GM12865 (cell line): ENCODE measurements at regions not wholly inside any gene's neighbourhood (a gene's known extent, or its start where the extent isn't known, plus 50 kb on each side); places are given as distances from the start of the nearest gene placed in this dataset.
"Not testable (repeated sequence)": the region's sequence is repeated elsewhere in the genome, so short reads cannot be mapped to it uniquely, and the experiment has no call there.

Source experiments
- DNase-seq: peaks from one replicate; pipeline ENCODE4 v3.0.0; 2010; ENCODE audit warnings: low read depth
- H3K4me3 ChIP-seq: 2 replicates; pipeline ENCODE4 v1.5.1; 2011; ENCODE audit warnings: mild to moderate bottlenecking, low read depth, low read length, control low read depth
- TF ChIP-seq, protein P1 (sequence below): IDR thresholded peaks from 2 replicates; pipeline ENCODE4 v1.5.1; 2011; ENCODE audit warnings: low read length, control low read depth, low read depth, inconsistent platforms; ENCODE audit not compliant: insufficient read depth; ENCODE audit errors: missing control alignments

DNA sequence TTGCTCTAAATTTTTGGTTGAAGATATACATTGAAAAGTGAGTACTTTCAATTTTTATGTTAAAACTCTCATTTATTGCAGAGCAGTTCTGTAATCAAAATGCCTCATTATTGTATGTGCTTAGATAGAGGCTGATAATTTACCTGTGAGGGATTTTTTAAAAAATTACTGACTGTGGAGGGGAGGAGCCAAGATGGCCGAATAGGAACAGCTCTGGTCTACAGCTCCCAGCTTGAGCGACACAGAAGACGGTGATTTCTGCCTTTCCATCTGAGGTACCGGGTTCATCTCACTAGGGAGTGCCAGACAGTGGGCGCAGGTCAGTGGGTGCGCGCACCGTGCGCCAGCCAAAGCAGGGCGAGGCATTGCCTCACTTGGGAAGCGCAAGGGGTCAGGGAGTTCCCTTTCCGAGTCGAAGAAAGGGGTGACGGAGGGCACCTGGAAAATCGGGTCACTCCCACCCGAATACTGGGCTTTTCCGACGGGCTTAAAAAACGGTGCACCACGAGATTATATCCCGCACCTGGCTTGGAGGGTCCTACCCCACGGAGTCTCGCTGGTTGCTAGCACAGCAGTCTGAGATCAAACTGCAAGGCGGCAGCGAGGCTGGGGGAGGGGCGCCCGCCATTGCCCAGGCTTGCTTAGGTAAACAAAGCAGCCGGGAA is 89.4 kb downstream of the DDX11 start:
- not testable (repeated sequence) for H3K4me3 ChIP-seq, DNase-seq

DNA sequence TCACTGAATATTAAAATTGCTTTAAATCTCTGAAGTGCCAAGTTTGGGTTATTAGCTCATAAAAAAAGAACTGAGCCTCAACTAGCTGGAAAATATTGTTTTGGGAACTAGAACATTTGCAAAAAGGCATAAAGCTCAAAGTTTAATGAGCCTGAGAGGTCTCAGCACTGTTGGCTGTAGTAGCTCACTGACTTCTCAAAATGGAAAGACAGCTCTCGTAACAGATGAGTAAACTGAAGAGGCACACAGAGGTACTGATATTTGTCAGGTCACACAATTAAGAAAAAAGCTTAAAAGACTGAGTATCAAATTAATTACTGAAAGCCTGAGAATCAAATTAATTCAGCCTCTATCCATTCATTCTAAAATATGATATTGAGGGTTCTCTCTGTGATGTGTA is 100.6 kb downstream of the DDX11 start:
- peak; percentile 3 for DNase-seq
- H3K4me3 ChIP-seq, result not testable (repeated sequence)

DNA sequence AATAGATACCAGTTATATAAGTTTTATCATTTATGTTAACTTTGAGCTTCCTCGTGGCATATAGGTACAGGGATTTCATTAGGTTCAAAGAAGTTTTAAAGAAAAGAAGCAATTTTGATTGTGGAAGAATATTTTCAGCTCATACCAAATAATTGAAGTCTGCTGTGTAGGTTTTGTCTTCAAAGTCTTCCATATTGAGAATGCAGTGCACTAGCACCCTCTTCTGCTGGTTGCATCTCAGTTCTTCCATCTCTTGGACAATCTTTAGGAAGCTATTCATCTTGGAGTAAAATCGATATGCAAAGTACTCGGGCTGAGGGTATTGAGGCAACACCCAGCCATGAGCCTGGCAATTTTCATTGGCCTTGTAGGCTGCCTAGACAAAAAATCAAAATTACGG is 103.9 kb downstream of the DDX11 start:
- DNase-seq, H3K4me3 ChIP-seq: not testable (repeated sequence)

DNA sequence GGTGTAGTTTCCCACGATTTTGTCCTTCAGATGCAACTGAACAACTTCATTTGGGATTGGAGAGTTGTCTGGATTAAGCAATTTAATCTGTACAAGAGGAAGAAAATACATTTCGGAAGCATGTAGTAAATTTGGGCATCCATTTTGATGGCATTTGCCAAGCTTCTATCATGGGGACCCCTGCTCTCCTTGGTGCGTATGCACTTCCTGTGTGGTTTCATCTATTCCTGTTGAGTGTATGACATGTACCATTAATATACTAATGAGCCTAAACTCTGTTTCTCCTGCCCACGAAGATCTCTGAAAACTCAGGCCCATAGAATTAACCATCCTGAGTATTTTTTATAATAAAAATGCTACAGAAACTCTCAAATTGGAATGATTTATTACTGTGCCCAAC is 105.2 kb downstream of the DDX11 start:
- not testable (repeated sequence) for DNase-seq, H3K4me3 ChIP-seq

DNA sequence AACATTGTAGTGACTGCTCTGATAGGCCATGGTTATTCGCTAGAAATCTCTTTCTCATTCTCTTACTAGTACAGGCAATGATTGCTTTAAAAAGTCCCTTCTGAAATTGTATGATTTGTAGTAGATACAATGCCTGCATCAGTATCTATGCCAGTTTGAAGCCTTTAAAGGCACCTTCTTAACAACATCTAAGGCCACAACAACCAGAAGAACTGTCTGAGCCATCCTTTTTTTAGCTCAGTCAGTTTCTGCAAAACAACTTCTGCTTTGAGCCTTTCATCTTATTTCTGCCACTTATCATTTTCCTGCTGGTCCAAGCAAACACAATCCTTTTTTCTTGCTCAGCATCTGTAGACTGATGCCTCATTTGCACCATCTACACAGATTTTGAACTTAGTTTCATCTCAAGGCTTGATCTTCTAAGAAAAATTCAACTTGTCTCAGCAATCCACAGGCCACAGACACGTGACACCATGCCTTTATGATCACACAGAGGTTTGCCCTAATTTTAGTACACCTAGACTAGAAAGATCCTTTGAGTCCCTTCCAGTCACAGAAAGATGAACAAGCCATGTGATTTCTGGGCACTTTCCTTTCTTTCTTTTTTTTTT is 106.1 kb downstream of the DDX11 start:
- peak; percentile 18 for DNase-seq
- not testable (repeated sequence) for H3K4me3 ChIP-seq

DNA sequence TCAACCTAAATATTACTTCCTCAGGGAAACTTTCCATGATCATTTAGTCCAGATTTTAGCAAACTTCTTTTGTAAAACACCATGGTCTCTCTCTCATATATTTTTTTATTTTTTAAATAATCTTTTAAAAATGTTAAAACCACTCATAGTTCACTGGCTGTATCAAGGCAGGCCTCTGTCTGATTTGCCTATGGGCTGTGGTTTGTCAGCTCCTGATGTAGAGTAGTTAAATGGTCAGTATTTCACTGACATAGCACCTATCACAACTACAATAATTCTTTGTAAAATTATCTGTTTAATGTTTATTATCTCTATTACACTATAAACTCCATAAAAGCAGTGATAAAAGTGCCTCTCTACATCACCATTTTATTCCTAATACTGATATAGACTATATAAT is 108.9 kb downstream of the DDX11 start:
- not testable (repeated sequence) for H3K4me3 ChIP-seq, DNase-seq

DNA sequence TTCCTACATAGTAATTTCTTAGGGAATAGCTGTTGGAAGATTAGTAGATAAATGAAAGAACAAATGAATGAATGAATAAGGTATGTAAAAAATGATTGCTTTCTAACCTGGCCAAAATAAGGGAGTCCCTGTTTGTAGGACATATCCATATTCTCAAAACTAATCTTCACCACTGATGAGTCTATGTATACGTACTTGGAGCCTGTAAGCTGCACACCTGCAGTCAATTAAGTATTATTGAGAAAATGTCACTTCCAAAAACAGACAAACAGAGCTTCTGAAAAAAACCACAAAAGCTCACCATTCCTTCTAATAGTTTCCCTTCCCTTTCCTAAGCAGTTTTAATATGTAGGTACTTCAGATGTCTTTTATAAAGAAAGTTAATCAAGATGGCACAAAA is 109.4 kb downstream of the DDX11 start:
- not testable (repeated sequence) for H3K4me3 ChIP-seq, DNase-seq

DNA sequence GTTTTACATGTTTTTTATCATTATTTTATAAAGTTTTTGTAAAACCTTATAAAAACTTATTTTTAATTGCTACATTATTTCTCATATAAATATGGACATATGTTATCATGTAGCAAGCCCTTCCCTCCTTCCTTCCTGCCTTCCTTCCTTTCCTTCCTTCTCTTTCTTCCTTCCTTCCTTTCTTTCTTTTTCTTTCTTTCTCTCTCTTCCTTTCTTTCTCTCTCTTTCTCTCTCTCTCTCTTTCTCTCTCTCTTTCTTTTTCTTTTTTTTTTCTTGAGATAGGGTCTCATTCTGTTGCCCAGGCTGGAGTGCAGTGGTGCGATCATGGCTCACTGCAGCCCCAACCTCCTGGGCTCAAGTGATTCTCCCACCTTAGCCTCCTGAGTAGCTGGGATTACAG is 110.2 kb downstream of the DDX11 start:
- not testable (repeated sequence) for DNase-seq

DNA sequence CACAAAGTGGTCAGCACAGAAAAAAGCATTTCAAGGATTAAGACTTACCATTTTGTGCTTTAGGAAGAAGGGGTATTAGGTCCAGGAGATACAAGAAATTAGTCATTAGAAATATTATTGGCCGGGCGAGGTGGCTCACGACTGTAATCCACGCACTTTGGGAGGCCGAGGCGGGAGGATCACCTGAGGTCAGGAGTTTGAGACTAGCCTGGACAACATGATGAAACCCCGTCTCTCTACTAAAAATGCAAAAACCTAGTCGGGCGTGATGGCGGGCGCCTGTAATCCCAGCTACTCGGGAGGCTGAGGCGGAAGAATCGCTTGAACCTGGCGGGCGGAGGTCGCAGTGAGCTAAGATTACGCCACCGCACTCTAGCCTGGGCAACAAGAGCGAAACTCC is 111.0 kb downstream of the DDX11 start:
- not testable (repeated sequence) for H3K4me3 ChIP-seq, DNase-seq

More for the DNA sequence above, 110.2 kb downstream of the DDX11 start:
- H3K4me3 ChIP-seq, result not testable (repeated sequence)

DNA sequence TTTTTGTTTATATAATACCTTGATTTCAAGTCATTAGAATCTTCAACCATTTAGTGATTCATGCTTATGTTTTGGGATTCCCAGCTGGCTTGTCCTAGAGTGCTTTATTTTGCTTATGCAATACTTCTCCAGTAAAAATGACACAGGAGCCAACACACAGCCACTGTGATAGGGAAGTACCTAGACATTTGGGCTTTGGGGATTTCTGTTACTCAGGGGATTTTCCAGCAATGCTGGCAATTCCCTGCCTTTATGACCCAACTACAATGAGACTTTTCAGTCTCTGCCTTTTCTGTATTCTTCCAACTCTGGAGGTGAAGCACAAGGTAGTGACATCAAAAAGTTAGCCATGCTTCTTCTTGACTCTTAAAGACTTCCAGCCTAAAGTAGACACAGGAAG is 119.0 kb downstream of the DDX11 start:
- DNase-seq, result peak; percentile 48
- H3K4me3 ChIP-seq, result not testable (repeated sequence)

DNA sequence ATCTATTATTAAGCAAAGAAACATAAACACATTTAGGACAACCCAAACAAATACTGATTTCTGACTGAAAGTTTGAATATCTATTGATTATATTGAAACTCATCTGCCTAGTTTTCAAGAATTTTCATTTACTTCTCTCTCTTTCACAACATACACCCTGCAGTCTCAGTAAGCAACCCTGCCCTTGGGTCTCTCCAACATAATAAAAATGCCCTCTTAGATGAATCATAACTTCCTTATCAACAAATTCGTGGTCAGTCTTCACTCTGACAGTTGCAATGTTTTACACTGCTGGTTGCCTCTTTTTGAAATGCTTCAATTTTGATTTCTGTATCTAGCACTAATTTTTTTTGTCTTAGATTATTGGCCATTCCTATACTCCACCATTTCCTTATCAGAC is 122.0 kb downstream of the DDX11 start:
- DNase-seq, H3K4me3 ChIP-seq: not testable (repeated sequence)

DNA sequence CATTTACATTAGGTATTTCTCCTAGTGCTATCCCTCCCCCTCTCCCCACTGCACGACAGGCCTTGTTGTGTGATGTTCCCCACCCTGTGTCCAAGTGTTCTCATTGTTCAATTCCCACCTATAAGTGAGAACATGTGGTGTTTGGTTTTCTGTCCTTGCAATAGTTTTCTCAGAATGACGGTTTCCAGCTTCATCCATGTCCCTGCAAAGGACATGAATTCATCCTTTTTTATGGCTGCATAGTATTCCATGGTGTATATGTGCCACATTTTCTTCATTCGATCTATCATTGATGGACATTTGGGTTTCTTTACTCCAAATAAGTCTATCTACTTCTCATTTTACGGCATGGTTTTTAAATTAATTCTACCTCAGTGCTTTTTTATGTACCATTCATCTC is 125.8 kb downstream of the DDX11 start:
- DNase-seq, H3K4me3 ChIP-seq: not testable (repeated sequence)

DNA sequence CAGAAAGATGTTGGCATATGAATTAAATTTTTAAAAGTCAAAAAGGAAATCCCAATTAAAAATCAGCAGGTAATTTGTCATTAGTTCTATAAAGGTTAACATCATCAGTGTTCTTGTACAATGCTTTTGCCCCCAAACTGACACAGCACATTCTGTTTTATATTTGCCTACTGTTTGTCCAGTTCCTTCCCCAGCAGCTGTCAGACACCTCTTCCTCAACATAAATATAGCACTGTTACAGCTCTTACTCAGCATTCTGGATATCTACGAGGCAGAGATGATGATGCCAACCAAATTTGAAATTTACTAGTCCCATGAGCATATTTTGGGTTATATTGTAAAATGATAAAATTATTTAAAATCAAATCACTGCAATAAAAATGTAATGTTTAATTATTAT is 124.6 kb downstream of the SINHCAF start:
- H3K4me3 ChIP-seq, result no peak overlapping the region
- TF ChIP-seq, protein P1, sequence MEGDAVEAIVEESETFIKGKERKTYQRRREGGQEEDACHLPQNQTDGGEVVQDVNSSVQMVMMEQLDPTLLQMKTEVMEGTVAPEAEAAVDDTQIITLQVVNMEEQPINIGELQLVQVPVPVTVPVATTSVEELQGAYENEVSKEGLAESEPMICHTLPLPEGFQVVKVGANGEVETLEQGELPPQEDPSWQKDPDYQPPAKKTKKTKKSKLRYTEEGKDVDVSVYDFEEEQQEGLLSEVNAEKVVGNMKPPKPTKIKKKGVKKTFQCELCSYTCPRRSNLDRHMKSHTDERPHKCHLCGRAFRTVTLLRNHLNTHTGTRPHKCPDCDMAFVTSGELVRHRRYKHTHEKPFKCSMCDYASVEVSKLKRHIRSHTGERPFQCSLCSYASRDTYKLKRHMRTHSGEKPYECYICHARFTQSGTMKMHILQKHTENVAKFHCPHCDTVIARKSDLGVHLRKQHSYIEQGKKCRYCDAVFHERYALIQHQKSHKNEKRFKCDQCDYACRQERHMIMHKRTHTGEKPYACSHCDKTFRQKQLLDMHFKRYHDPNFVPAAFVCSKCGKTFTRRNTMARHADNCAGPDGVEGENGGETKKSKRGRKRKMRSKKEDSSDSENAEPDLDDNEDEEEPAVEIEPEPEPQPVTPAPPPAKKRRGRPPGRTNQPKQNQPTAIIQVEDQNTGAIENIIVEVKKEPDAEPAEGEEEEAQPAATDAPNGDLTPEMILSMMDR, result no peak
- DNase-seq, result no peak

DNA sequence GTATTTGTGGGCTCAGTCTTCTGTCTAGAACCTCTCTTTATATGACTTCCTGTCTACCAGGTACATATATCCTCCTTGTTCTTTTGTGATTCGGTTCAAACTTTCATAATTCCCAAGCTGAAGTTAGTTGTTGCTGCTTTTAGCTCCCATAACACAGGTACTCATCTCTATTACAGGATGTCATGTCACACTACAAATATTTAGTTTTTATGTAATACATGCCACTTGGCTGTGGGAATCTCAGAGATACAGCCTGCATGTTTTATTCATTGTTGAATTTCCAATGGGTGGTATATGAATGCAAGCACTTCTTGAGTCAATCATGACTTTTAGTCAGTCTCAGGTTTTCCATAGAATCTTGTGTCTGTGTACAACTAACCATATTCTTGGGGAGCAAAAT is 122.7 kb downstream of the SINHCAF start:
- TF ChIP-seq, protein P1, result no peak
- DNase-seq, result no peak
- H3K4me3 ChIP-seq, result no peak overlapping the region
